PC-9 (cell line): ENCODE measurements at regions not wholly inside any gene's neighbourhood (a gene's known extent, or its start where the extent isn't known, plus 50 kb on each side); places are given as distances from the start of the nearest gene placed in this dataset.

Experiments used
- BruUV-seq: library from RNA; stranded (reverse); fragments of 400-500 nt; replicated peaks from 2 replicates; lab custom pipeline; 2021; lab: Mats Ljungman, UMichigan
- CTCF ChIA-PET: fragments of 300-600 bp; sonication (Branson Sonifier 250); formaldehyde crosslinking; loops from one replicate; lab custom pipeline; 2022; ENCODE audit warnings: antibody characterized with exemption; lab: Charles Lee
- POLR2A ChIA-PET: fragments of 300-600 bp; sonication (Branson Sonifier 250); formaldehyde crosslinking; loops from one replicate; lab custom pipeline; 2022; ENCODE audit warnings: antibody characterized with exemption; ENCODE audit not compliant: unreplicated experiment; lab: Charles Lee
- DNase-seq, 2 experiments: peaks; one replicate each; pipeline versions ENCODE4 v3.0.0 to v3.0.0-alpha.2; 2015 to 2022; ENCODE audit warnings: mixed read lengths in 1 of 2
- H2AFZ ChIP-seq: fragments of 200-600 bp; sonication (generic); 2 replicates; pipeline ENCODE4 v1.8.1; 2017; ENCODE audit warnings: antibody characterized with exemption
- H3F3A ChIP-seq: fragments of 200-600 bp; sonication (generic); 2 replicates; pipeline ENCODE4 v1.8.1; 2017; ENCODE audit warnings: antibody characterized with exemption, mild to moderate bottlenecking, low read depth; ENCODE audit not compliant: insufficient read depth
- H3K27ac ChIP-seq: fragments of 200-600 bp; sonication (generic); 2 replicates; pipeline ENCODE4 v1.6.1; 2016; ENCODE audit warnings: mixed run types
- H3K27me3 ChIP-seq: fragments of 200-600 bp; sonication (generic); 2 replicates; pipeline ENCODE4 v1.6.1; 2016; ENCODE audit warnings: low read depth, mixed run types; ENCODE audit not compliant: insufficient read depth
- H3K36me3 ChIP-seq: fragments of 200-600 bp; sonication (generic); 2 replicates; pipeline ENCODE4 v1.6.1; 2016; ENCODE audit warnings: low read depth, mixed run types
- H3K4me1 ChIP-seq: fragments of 200-600 bp; sonication (generic); replicated peaks from 2 replicates; pipeline ENCODE4 v1.6.1; 2016; ENCODE audit warnings: mixed run types; ENCODE audit not compliant: insufficient read depth
- H3K4me2 ChIP-seq: fragments of 200-600 bp; sonication (generic); 2 replicates; pipeline ENCODE4 v1.6.1; 2017; ENCODE audit warnings: mixed run types
- H3K4me3 ChIP-seq: fragments of 200-600 bp; sonication (generic); 2 replicates; pipeline ENCODE4 v1.6.1; 2016; ENCODE audit warnings: mixed run types
- H3K79me2 ChIP-seq: fragments of 200-600 bp; sonication (generic); 2 replicates; pipeline ENCODE4 v1.6.1; 2017; ENCODE audit warnings: low read depth, mixed run types
- H3K9me2 ChIP-seq: fragments of 200-600 bp; sonication (generic); 2 replicates; pipeline ENCODE4 v1.8.1; 2017; ENCODE audit warnings: mild to moderate bottlenecking; ENCODE audit not compliant: insufficient read depth
- H3K9me3 ChIP-seq: fragments of 200-600 bp; sonication (generic); 2 replicates; pipeline ENCODE4 v1.8.1; 2016; ENCODE audit warnings: low read depth; ENCODE audit not compliant: insufficient read depth
- H4K20me1 ChIP-seq: fragments of 200-600 bp; sonication (generic); 2 replicates; pipeline ENCODE4 v1.8.1; 2017; ENCODE audit not compliant: insufficient read depth
- EZH2 ChIP-seq: fragments of 200-600 bp; sonication (generic); IDR thresholded peaks from 2 replicates; pipeline ENCODE4 v1.8.0; 2017; ENCODE audit warnings: antibody characterized with exemption, low read depth
- intact Hi-C: fragments of 100-400 bp; cut with micrococcal nuclease; formaldehyde crosslinking; loops from one replicate; pipeline ENCODE4 v1.10.0; 2022; ENCODE audit not compliant: unreplicated experiment
- TF ChIP-seq, protein P1 (sequence below): fragments of 200-600 bp; sonication (generic); conservative IDR thresholded peaks from 2 replicates; pipeline ENCODE4 v1.6.1; 2017; ENCODE audit warnings: mixed run types, antibody characterized with exemption, mild to moderate bottlenecking, moderate library complexity

DNA sequence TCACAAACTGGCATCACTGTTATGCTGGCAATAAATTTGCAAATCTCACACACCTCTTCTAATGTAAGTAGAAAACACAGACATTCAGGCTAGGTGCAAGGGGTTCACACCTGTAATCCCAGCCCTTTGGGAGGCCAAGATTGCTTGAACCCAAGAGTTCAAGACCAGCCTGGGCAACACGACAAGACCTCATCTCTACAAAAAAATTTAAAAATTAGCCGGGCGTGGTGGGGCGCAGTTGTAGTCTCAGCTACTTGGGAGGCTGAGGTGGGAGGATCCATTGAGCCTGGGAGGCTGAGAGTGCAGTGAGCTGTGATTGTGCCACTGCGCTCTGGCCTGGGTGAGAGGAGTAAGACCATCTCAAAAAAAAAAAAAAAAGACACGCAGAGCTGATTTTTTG is 83.1 kb upstream of the ENPP6 start:
- H3K79me2 ChIP-seq: no peaks in the 10 kb centered on the region
- no peak overlapping the region for H3K4me2 ChIP-seq
- ChIA-PET POLR2A (no interaction called here), CTCF (no interaction called here)
- no peak overlapping the region for H3K4me3 ChIP-seq
- no peaks in the 10 kb centered on the region for H3K27me3 ChIP-seq
- DNase-seq: no peak
- no peaks in the 10 kb centered on the region for H3K36me3 ChIP-seq
- H3K9me3 ChIP-seq: no peaks in the 10 kb centered on the region
- intact Hi-C loops: no loop called here
- H3K9me2 ChIP-seq: no peaks in the 10 kb centered on the region
- no peak overlapping the region for H3K27ac ChIP-seq
- H4K20me1 ChIP-seq: no peaks in the 10 kb centered on the region
- TF ChIP-seq EZH2: no peak
- TF ChIP-seq, protein P1, sequence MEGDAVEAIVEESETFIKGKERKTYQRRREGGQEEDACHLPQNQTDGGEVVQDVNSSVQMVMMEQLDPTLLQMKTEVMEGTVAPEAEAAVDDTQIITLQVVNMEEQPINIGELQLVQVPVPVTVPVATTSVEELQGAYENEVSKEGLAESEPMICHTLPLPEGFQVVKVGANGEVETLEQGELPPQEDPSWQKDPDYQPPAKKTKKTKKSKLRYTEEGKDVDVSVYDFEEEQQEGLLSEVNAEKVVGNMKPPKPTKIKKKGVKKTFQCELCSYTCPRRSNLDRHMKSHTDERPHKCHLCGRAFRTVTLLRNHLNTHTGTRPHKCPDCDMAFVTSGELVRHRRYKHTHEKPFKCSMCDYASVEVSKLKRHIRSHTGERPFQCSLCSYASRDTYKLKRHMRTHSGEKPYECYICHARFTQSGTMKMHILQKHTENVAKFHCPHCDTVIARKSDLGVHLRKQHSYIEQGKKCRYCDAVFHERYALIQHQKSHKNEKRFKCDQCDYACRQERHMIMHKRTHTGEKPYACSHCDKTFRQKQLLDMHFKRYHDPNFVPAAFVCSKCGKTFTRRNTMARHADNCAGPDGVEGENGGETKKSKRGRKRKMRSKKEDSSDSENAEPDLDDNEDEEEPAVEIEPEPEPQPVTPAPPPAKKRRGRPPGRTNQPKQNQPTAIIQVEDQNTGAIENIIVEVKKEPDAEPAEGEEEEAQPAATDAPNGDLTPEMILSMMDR: no peak
- no peaks in the 10 kb centered on the region for H3F3A ChIP-seq
- no TSS peak for BruUV-seq
- no peaks in the 10 kb centered on the region for H3K4me1 ChIP-seq
- no peak overlapping the region for H2AFZ ChIP-seq

- Histone ChIP-seq H3K4me3 (no peak overlapping the region), H3K79me2 (no peaks in the 10 kb centered on the region), H3F3A (no peaks in the 10 kb centered on the region), H3K9me2 (no peaks in the 10 kb centered on the region), H2AFZ (no peak overlapping the region), H3K9me3 (no peaks in the 10 kb centered on the region), H3K27ac (no peak overlapping the region), H3K4me1 (no peaks in the 10 kb centered on the region), H3K36me3 (no peaks in the 10 kb centered on the region), H3K4me2 (no peak overlapping the region), H4K20me1 (no peaks in the 10 kb centered on the region), H3K27me3 (no peaks in the 10 kb centered on the region)
- intact Hi-C loops: no loop called here
- CTCF ChIA-PET: interaction anchor here (0.6 to 0.7 kb wide), 2 partner anchors 69 to 243 kb away, joined by 3 to 4 read pairs; no protein-coding TSS in a partner anchor
- no TSS peak for BruUV-seq
- DNase-seq: no peak
- POLR2A ChIA-PET: interaction anchor here (0.6 kb wide), 1 partner anchor 11 kb away, joined by 4 read pairs; no protein-coding TSS in a partner anchor
- TF ChIP-seq, protein P1: no peak
- TF ChIP-seq EZH2: no peak
These were observed 80.6 kb upstream of the ENPP6 start for GRCh38 chr4:184298254-184298653.

DNA sequence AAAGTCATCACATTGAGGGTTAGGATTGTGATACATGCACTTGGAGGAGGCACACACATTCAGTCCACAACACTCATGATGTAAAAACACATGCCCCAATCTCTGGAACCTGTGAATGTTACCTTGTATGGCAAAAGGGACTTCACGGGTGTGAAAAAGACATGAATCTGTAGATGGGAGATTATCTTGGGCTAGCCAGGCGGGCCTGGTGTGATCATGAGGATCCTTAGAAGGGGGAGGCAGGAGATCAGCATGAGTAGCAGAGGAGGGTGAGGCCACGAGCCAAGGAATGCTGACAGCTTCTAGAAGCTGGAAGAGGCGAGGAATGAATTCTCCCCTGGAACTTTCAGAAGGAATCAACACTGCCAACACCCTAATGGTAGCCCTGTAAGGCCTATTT is 77.5 kb upstream of the ENPP6 start:
- no peaks in the 10 kb centered on the region for H3K27me3 ChIP-seq
- H3K9me2 ChIP-seq: no peaks in the 10 kb centered on the region
- intact Hi-C loops: no loop called here
- ChIA-PET CTCF (no interaction called here), POLR2A (no interaction called here)
- no peaks in the 10 kb centered on the region for H4K20me1 ChIP-seq
- DNase-seq: no peak
- no peaks in the 10 kb centered on the region for H3K36me3 ChIP-seq
- no peak overlapping the region for H3K27ac ChIP-seq
- H3K9me3 ChIP-seq: no peaks in the 10 kb centered on the region
- no peak overlapping the region for H3K4me3 ChIP-seq
- H2AFZ ChIP-seq: no peak overlapping the region
- H3F3A ChIP-seq: no peaks in the 10 kb centered on the region
- TF ChIP-seq, protein P1: no peak
- TF ChIP-seq EZH2: no peak
- BruUV-seq: no TSS peak
- no peaks in the 10 kb centered on the region for H3K4me1 ChIP-seq
- no peak overlapping the region for H3K4me2 ChIP-seq
- H3K79me2 ChIP-seq: no peaks in the 10 kb centered on the region
